Neutrophil (primary cell): ENCODE measurements at regions not wholly inside any gene's neighbourhood (a gene's known extent, or its start where the extent isn't known, plus 50 kb on each side); places are given as distances from the start of the nearest gene placed in this dataset.

ENCODE experiments used
- H3K27ac ChIP-seq: fragments of 200-600 bp; sonication (generic); 2 replicates; pipeline ENCODE4 v1.5.1; 2016; ENCODE audit warnings: mild to moderate bottlenecking, moderate library complexity
- H3K27me3 ChIP-seq: fragments of 200-600 bp; sonication (generic); 2 replicates; pipeline ENCODE4 v1.6.0; 2016; ENCODE audit warnings: mild to moderate bottlenecking
- H3K36me3 ChIP-seq: fragments of 200-600 bp; sonication (generic); 2 replicates; pipeline ENCODE4 v1.5.1; 2017
- H3K4me1 ChIP-seq, 2 experiments: fragments of 200-600 bp in 1 of 2; sonication (generic) in 1 of 2; 1 replicate in 1 of 2; 2 replicates in 1 of 2; pipeline versions ENCODE4 v1.5.1 to v1.6.1; 2013 to 2016; ENCODE audit warnings: low read depth in 1 of 2, low read length in 1 of 2, mild to moderate bottlenecking in 1 of 2, moderate library complexity in 1 of 2; ENCODE audit not compliant: control insufficient read depth in 1 of 2, insufficient read depth in 1 of 2
- H3K4me3 ChIP-seq, 2 experiments: fragments of 200-600 bp in 1 of 2; sonication (generic) in 1 of 2; 1 replicate in 1 of 2; 2 replicates in 1 of 2; pipeline ENCODE4 v1.5.1; 2013 to 2016; ENCODE audit warnings: low read depth in 1 of 2, low read length in 1 of 2, mild to moderate bottlenecking in 1 of 2, moderate library complexity in 1 of 2
- H3K9me3 ChIP-seq: fragments of 200-600 bp; sonication (generic); 2 replicates; pipeline ENCODE4 v1.5.1; 2016
- TF ChIP-seq, protein P1 (sequence below): fragments of 200-600 bp; sonication (generic); IDR thresholded peaks from 2 replicates; pipeline ENCODE4 v1.5.1; 2016; ENCODE audit warnings: antibody characterized with exemption

GRCh38 chr5:87754009-87754757 is 341.5 kb upstream of the CCNH start:
- no peaks in the 10 kb centered on the region for H3K27me3 ChIP-seq
- no peaks in the 10 kb centered on the region for H3K36me3 ChIP-seq
- H3K9me3 ChIP-seq: no peaks in the 10 kb centered on the region
- TF ChIP-seq, protein P1, sequence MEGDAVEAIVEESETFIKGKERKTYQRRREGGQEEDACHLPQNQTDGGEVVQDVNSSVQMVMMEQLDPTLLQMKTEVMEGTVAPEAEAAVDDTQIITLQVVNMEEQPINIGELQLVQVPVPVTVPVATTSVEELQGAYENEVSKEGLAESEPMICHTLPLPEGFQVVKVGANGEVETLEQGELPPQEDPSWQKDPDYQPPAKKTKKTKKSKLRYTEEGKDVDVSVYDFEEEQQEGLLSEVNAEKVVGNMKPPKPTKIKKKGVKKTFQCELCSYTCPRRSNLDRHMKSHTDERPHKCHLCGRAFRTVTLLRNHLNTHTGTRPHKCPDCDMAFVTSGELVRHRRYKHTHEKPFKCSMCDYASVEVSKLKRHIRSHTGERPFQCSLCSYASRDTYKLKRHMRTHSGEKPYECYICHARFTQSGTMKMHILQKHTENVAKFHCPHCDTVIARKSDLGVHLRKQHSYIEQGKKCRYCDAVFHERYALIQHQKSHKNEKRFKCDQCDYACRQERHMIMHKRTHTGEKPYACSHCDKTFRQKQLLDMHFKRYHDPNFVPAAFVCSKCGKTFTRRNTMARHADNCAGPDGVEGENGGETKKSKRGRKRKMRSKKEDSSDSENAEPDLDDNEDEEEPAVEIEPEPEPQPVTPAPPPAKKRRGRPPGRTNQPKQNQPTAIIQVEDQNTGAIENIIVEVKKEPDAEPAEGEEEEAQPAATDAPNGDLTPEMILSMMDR: no peak
- no peak overlapping the region for H3K4me3 ChIP-seq
- no peak overlapping the region for H3K27ac ChIP-seq
- H3K4me1 ChIP-seq: no peaks in the 10 kb centered on the region

DNA sequence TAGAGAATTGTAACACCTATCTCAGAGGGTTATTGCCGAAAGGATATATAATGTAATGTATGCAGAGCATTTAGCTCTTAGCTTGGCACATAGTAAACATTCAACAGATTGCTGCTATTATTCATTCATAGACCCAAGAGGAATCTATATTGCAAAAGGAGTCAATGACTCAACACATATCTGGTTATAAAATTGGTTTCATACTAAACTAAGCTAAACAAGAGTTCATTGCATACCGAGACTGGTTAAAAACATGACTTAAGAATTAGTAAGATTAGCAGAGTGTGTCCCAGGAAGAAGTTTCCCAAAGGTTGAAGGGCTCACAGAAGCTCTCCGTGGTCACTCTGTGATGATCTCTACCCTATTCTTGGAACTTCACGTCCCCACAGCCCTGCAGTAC is 339.6 kb upstream of the CCNH start:
- no peaks in the 10 kb centered on the region for H3K27me3 ChIP-seq
- no peaks in the 10 kb centered on the region for H3K4me1 ChIP-seq
- H3K27ac ChIP-seq: no peak overlapping the region
- TF ChIP-seq, protein P1: no peak
- H3K4me3 ChIP-seq: no peak overlapping the region
- no peaks in the 10 kb centered on the region for H3K9me3 ChIP-seq
- H3K36me3 ChIP-seq: no peaks in the 10 kb centered on the region

- no peaks in the 10 kb centered on the region for H3K27me3 ChIP-seq
- H3K4me3 ChIP-seq: no peak overlapping the region
- no peak overlapping the region for H3K27ac ChIP-seq
- H3K9me3 ChIP-seq: no peaks in the 10 kb centered on the region
- TF ChIP-seq, protein P1: no peak
- no peaks in the 10 kb centered on the region for H3K36me3 ChIP-seq
- H3K4me1 ChIP-seq: no peaks in the 10 kb centered on the region
Measured at GRCh38 chr5:87751824-87752223, 339.1 kb upstream of the CCNH start.

GRCh38 chr5:87746891-87747377 is 334.2 kb upstream of the CCNH start:
- H3K4me1 ChIP-seq: no peaks in the 10 kb centered on the region
- H3K27ac ChIP-seq: no peak overlapping the region
- no peaks in the 10 kb centered on the region for H3K36me3 ChIP-seq
- H3K27me3 ChIP-seq: no peaks in the 10 kb centered on the region
- no peak overlapping the region for H3K4me3 ChIP-seq
- TF ChIP-seq, protein P1: no peak
- H3K9me3 ChIP-seq: no peaks in the 10 kb centered on the region

- TF ChIP-seq, protein P1: no peak
- H3K27ac ChIP-seq: no peak overlapping the region
- no peaks in the 10 kb centered on the region for H3K36me3 ChIP-seq
- H3K27me3 ChIP-seq: no peaks in the 10 kb centered on the region
- H3K4me1 ChIP-seq: no peaks in the 10 kb centered on the region
- H3K9me3 ChIP-seq: no peaks in the 10 kb centered on the region
- H3K4me3 ChIP-seq: no peak overlapping the region
Measured at GRCh38 chr5:87746341-87746740, 333.6 kb upstream of the CCNH start.
